SK-N-MC (cell line): ENCODE measurements at regions not wholly inside any gene's neighbourhood (a gene's known extent, or its start where the extent isn't known, plus 50 kb on each side); places are given as distances from the start of the nearest gene placed in this dataset.

Source experiments
- EZH2 ChIP-seq: fragments of 200-600 bp; sonication (generic); IDR thresholded peaks from one replicate; pipeline ENCODE4 v1.6.1; 2017; ENCODE audit warnings: antibody characterized with exemption
- POLR2AphosphoS5 ChIP-seq: IDR thresholded peaks from 2 replicates; pipeline ENCODE4 v1.6.1; 2012; ENCODE audit warnings: mild to moderate bottlenecking, low read depth, low read length, borderline replicate concordance

DNA sequence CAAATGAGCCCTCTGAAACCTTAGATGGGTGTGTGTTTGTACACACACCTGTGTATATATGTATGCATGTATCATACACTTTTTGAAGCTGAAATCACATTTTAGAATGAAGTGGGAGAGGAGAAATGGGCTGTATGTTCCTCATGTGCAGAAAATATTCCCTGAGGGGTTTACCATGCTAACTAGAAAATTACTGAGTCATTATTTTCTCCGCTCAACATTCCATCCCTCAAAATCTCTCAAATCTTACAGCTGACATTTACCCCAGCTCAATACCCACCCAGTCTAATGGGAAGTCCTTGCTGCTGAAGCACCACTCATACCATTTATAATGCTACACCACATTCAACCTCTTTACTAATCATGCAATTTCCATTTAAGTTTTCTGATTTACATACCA, 138.6 kb downstream of the P2RY1 start:
- no peak for TF ChIP-seq POLR2AphosphoS5
- no peak for TF ChIP-seq EZH2
